Inflammatory macrophage treated with lipopolysaccharide for 1 hour (primary cell): ENCODE measurements at regions not wholly inside any gene's neighbourhood (a gene's known extent, or its start where the extent isn't known, plus 50 kb on each side); places are given as distances from the start of the nearest gene placed in this dataset.
"Not testable (repeated sequence)": the region's sequence is repeated elsewhere in the genome, so short reads cannot be mapped to it uniquely, and the experiment has no call there.

Experiments used
- DNase-seq, 2 donors: peaks; one replicate each; pipeline ENCODE4 v3.0.0-alpha.2; 2020 to 2022

GRCh38 chr19:29154163-29154562, 58.8 kb downstream of the UQCRFS1 start:
- DNase-seq = no peak

- no peak for DNase-seq
Measured at GRCh38 chr19:29145756-29146155, 67.2 kb downstream of the UQCRFS1 start.

GRCh38 chr19:29143183-29143582, 69.8 kb downstream of the UQCRFS1 start:
- no peak for DNase-seq

GRCh38 chr19:29139227-29139626, 73.7 kb downstream of the UQCRFS1 start:
- DNase-seq = no peak

GRCh38 chr19:29138206-29138605, 74.7 kb downstream of the UQCRFS1 start:
- not testable (repeated sequence) for DNase-seq

- no peak for DNase-seq
Measured at GRCh38 chr19:29131456-29131855, 81.5 kb downstream of the UQCRFS1 start.

GRCh38 chr19:29129148-29129547, 83.8 kb downstream of the UQCRFS1 start:
- no peak for DNase-seq

- DNase-seq = no peak
Measured at GRCh38 chr19:29128203-29128602, 84.7 kb downstream of the UQCRFS1 start.

GRCh38 chr19:29122185-29122584, 90.8 kb downstream of the UQCRFS1 start:
- no peak for DNase-seq

- no peak for DNase-seq
Measured at GRCh38 chr19:29121684-29122083, 91.3 kb downstream of the UQCRFS1 start.

- no peak for DNase-seq
Measured at GRCh38 chr19:29120466-29120865, 92.5 kb downstream of the UQCRFS1 start.

GRCh38 chr19:29119590-29119989, 93.4 kb downstream of the UQCRFS1 start:
- DNase-seq = no peak

GRCh38 chr19:29118389-29118788, 94.6 kb downstream of the UQCRFS1 start:
- DNase-seq = no peak

GRCh38 chr19:29117926-29118325, 95.0 kb downstream of the UQCRFS1 start:
- no peak for DNase-seq

- DNase-seq = no peak
Measured at GRCh38 chr19:29115181-29115580, 97.8 kb downstream of the UQCRFS1 start.

- no peak for DNase-seq
Measured at GRCh38 chr19:29113838-29114237, 99.1 kb downstream of the UQCRFS1 start.

GRCh38 chr19:29111576-29111975, 101.4 kb downstream of the UQCRFS1 start:
- DNase-seq = no peak

- DNase-seq = no peak
Measured at GRCh38 chr19:29107831-29108230, 105.1 kb downstream of the UQCRFS1 start.

- DNase-seq = no peak
Measured at GRCh38 chr19:29106346-29106885, 106.5 kb downstream of the UQCRFS1 start.

- DNase-seq = no peak
Measured at GRCh38 chr19:29105629-29106292, 107.2 kb downstream of the UQCRFS1 start.

- no peak for DNase-seq
Measured at GRCh38 chr19:29104605-29105241, 108.2 kb downstream of the UQCRFS1 start.

- peak in 1 of 2 donors; percentile 3 for DNase-seq
Measured at GRCh38 chr19:29098863-29099481, 114.0 kb downstream of the UQCRFS1 start.

GRCh38 chr19:29098091-29098490, 114.9 kb downstream of the UQCRFS1 start:
- DNase-seq = no peak

GRCh38 chr19:29096896-29097295, 116.1 kb downstream of the UQCRFS1 start:
- no peak for DNase-seq
